GM21526 (cell line): ENCODE measurements at regions not wholly inside any gene's neighbourhood (a gene's known extent, or its start where the extent isn't known, plus 50 kb on each side); places are given as distances from the start of the nearest gene placed in this dataset.
"Not testable (repeated sequence)": the region's sequence is repeated elsewhere in the genome, so short reads cannot be mapped to it uniquely, and the experiment has no call there.

Experiments used
- ATAC-seq: cut with Tn5 transposase; IDR thresholded peaks from one replicate; pipeline ENCODE4 v1.9.1; 2021; ENCODE audit warnings: moderate library complexity; ENCODE audit not compliant: unreplicated experiment, low FRiP score

- ATAC-seq, result no peak
These were observed 323.5 kb downstream of the ZNF326 start for GRCh38 chr1:90318431-90318830.

DNA sequence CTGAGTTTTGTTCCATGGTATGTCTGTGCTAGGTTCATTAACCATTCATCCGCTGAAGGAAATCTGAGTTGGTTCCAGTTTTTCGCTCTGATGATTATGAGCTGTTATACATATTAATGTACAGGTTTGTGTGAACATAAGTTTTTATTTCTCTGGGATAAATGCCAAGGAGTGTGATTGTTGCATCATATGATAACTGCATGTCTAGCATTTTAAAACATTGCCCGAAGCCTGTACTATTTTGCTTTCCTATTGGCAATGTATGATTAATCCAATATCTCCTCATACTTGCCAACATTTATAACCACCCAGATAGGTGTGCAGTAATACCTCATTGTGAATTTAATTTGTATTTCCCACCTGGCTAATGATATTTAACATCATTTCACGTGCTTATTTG lies 322.7 kb downstream of the ZNF326 start:
- ATAC-seq, result no peak

- no peak for ATAC-seq
These were observed 319.6 kb downstream of the ZNF326 start for GRCh38 chr1:90314533-90314932.

GRCh38 chr1:90313778-90314177 lies 318.9 kb downstream of the ZNF326 start:
- no peak for ATAC-seq

DNA sequence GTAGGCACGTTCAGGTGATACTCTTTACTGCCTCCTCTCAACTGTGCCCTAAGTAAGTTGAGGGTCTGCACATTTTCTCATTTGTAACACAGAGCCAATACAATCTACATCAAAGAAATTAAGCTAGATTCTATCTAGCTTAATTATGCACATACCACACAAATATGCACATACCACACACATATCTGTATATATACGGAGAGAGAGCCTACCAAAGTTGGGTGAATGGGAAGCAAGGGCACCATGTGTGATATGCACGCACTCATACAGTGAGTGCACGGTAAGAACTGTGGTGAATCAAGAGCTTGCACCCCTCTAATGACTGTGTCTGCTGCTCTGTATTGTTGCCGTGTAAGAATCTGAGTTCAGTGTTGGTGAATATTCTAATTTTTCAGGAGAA lies 314.9 kb downstream of the ZNF326 start:
- ATAC-seq, result no peak

DNA sequence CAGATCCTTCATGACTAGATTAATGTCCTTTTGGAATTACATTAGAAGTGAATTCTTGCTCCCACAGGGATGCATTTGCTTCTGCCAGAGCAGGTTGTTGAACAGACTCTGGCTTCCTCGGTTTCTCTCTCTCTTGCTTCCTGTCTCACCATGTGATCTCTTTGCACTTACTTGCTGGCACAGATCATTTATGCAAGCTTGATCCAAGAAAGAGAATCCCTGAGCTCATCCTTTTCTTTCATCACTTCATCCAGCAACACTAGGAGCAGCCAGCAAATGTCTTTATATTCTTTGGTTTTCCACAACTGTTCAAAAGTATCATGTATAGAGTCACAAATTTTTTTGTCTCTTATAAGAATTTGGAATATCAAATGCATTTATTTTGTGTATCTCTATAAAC lies 313.5 kb downstream of the ZNF326 start:
- ATAC-seq, result no peak

GRCh38 chr1:90305577-90305976 lies 310.7 kb downstream of the ZNF326 start:
- ATAC-seq, result no peak

DNA sequence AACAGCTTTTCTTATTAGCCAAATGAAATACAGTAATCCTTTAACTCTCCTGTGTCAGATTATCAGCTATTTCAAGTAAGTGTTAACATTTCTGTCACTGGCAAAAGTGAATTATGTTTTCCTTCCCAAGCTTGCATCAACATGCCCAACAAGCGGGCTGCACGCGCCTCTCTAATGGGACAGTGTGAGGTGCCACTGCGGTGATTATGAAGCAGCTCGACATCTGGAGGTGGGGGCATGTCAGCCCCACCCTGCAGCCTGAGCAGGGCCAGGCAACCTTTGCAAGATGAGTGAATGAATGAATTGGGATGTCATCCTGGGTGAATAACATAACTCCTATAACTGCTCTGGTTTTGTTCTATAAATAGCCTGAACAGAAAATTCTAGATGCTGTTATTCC lies 301.4 kb downstream of the ZNF326 start:
- ATAC-seq, result no peak

DNA sequence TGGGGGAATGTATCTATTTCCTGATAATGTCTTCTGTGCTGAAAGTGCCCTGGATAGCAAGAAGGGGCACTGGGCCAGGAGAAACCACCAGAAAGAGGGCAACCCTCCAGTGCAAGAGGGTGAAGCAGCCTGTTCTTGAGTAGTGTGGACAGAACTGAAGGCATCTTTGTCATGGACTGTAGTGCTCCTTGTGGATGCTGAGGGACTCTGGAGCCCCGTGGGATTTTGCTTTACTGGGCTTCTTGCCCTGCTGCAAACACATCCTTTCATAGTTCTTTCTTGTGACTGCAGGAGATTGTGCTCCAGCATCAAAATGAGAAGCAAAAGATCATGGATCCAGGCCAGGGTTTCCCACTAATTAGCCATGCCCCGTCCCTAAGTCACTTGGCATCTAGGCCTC lies 300.6 kb downstream of the ZNF326 start:
- ATAC-seq, result no peak

DNA sequence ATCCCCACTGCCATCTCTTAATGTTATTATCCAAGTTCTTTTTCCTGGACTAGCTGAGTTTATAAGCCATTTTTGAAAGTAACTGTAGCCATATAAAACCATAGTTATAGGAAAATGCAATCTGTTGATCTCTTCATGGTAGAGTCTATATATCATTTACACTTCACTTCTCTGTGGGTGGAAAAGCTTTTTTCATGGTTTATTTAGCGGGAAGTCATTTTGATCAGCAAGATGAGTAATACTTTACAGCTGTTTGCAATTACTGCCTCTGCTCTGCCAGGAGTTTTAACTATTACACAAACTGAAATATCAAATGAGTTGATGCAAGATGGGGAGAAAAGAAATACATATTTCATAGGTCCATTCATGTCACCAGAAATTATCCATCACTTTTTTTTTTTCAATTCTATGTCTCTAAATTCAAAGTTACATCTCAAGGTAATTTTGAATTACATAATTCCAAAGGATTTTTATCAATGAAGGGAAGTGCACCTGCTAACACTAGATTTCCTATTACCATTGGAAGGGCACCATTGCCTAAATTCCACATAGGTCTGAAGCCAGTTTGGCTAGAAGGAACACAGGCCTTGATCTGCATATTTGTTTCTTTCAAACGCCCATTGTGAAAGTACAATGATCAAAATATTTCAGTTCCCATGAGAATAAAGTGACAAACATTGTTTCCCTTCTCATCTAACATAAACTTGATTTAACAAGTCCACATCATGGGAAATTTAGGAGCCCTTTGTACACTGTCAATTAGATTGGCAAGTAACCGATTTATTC lies 296.7 kb downstream of the ZNF326 start:
- ATAC-seq, result no peak

DNA sequence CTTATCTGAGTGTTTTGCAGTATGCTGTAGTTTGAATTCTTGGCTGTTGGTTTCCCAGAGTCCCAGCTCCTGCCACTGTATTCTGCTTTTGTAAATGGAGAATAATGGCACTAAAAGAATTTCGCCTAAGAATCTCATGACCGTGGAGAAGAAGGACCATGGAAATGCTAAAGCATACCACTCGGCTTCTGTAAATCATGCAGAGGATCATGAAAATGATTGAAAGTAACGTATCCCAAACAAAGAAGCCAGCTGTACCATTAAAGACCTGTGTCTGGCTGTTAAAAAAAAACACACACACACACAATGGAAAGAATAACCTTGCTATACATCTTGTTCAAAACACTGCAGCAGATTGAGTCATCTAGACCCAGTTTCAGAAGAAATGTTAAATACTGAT lies 287.9 kb downstream of the ZNF326 start:
- no peak for ATAC-seq

GRCh38 chr1:90281886-90282285 lies 287.0 kb downstream of the ZNF326 start:
- not testable (repeated sequence) for ATAC-seq

DNA sequence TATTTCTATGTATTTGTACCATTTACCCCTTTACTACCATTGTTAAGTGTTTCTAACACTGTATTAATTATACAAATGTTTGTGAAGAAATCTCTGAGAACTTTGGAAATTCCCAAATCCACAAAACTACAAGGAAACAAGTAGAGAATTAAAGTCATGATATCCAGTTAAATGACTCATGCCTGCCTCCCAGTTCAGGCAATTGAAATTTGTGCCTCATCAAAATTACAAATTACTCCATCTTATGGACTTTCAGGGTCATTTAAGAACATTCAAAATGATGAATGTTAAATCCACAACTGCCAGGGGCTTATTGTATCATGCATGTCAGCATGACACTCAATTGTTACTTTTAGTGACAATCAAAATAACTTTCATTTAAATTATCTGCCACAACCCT lies 282.4 kb downstream of the ZNF326 start:
- no peak for ATAC-seq

- ATAC-seq, result no peak
These were observed 279.5 kb downstream of the ZNF326 start for GRCh38 chr1:90274376-90274775.

- no peak for ATAC-seq
These were observed 278.4 kb downstream of the ZNF326 start for GRCh38 chr1:90273241-90273774.

DNA sequence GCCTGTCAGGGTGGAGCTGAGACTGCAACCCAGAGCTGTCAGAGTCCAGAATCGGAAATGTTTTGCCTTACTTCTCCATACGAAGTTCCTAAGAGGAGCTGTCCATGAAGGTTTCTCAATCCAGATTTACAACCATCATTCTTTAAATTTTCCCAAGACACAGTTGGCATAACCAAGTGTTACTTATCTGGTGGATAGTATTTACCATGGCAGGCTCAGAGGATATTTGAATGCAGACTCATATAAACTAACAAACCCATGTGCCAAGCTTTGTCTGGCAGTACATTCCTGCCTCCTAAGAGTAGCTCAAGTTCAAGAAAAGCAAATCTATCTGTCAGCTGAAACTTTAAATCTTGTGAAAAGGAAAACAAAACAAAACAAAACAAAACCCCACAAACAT lies 267.9 kb downstream of the ZNF326 start:
- no peak for ATAC-seq

GRCh38 chr1:90262286-90262685 lies 267.4 kb downstream of the ZNF326 start:
- ATAC-seq, result no peak

GRCh38 chr1:90246069-90246468 lies 251.2 kb downstream of the ZNF326 start:
- no peak for ATAC-seq

DNA sequence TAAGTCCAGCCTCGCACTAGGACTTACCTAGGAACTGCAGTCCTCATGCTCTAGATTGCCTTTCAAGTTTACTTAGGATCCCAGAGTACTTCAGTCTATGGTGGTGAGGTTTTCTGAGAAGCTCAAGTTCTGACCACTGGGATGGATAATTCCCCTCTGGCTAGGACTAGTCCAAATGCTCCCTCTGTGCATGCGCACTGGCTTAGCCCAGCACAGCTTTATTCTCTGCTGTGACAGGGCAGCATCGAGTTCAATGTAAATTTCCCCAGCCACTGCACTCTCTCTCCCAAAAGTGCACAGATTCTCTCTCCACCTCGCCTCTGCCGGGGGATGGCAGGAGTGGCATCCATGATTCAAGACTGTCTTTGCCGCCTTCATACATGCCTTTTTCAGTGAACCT lies 241.6 kb downstream of the ZNF326 start:
- ATAC-seq, result no peak

DNA sequence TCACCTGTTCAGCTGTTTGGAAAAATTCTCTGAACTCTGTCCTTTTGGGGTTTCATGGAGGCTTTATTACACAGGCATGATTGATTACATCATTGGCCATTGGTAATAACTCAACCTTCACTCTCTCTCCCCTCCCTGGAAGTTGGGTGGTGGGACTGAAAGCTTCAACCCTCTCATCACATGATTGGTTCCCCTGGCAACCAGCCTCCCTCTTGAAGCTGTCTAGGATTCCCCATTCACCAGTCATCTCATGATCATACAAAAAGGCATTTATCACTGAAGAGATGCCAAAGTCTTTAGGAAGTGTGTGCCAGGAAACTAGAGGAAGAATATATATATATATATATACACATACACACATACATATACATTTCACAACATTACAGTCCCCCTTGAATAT lies 228.5 kb downstream of the ZNF326 start:
- no peak for ATAC-seq

DNA sequence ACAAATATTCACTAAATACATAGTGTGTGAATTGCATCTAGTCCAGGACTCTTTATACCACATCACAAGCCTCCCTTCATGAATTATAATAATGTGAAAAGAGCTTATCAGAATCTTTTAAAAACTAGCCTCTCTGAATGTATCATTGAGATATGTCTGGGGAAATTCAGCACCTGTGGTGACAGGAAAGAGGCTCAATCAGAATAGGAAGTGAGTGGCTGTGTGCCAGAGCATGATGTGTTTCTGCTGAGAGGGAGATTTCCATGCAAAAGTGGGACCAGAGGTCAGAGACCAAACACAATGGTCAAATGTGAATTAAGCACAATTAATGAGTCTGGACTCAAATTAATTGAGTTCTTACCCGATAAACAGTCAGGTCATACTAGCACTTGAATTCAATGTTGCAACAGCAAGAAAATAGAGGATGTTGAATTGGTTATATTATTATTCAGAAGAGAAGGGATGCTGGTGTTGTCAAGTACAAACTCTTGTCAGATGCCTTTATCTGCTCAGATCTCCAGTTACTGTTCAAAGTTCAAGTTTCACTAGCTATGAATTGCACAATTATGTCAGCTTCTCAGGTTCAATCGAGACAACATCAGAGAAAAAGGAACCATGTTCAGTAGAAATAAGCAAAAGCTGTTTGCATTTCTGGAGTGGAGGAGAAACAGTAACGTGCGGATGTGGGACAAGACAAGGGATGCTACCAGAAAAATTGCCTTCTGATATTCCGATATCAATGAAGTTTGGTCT lies 226.2 kb downstream of the ZNF326 start:
- ATAC-seq, result no peak

DNA sequence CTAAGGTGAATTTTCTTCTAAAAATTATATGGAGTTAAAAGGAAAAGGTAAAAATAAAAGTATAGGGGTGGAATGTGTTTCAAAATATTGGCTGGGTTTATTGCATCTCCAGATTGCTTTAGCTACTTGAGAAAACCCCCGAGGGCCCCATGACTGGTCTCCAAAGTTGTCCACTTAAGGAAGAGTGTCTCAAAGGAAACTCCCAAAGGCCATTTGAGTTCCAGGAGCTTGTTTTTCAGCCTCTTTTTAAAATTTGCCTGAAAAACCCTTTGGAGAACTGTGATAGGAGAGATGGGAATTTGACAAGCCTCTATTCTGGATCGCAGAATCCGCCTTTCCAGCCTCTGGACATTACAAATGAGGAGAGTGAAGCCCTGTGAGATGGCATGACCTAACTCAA lies 225.6 kb downstream of the ZNF326 start:
- ATAC-seq, result no peak
